Activated T-helper 9 cell treated with anti-CD3 and anti-CD28 coated beads, Interleukin-2, amount 50 U/mL, for 16 hours (primary cell): ENCODE measurements at regions not wholly inside any gene's neighbourhood (a gene's known extent, or its start where the extent isn't known, plus 50 kb on each side); places are given as distances from the start of the nearest gene placed in this dataset.

Experiments
- DNase-seq: peaks from one replicate; pipeline ENCODE4 v3.0.0-alpha.2; 2020; ENCODE audit warnings: low read depth

GRCh38 chr13:22092791-22093560 lies 422.1 kb downstream of the FGF9 start:
- no peak for DNase-seq

DNA sequence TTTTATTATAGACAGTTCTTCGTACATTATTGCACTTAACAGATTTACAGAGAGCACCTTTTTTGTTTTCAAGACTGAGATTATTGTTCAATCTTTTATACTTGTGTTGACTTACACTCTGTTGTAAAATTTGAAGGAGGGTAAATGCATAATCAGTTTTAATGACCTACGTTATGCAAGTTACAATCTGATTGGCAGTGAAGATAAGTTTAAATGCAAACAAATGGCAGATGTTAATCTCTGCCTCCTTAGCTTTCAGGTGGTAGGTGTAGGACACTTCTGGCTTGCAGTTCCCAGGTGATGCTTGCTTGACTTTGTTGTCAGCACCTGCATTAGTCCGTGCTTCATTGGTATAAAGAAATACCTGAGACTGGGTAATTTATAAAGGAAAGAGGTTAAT lies 424.9 kb downstream of the FGF9 start:
- DNase-seq: no peak

GRCh38 chr13:22099585-22099984 lies 428.7 kb downstream of the FGF9 start:
- DNase-seq: no peak

DNA sequence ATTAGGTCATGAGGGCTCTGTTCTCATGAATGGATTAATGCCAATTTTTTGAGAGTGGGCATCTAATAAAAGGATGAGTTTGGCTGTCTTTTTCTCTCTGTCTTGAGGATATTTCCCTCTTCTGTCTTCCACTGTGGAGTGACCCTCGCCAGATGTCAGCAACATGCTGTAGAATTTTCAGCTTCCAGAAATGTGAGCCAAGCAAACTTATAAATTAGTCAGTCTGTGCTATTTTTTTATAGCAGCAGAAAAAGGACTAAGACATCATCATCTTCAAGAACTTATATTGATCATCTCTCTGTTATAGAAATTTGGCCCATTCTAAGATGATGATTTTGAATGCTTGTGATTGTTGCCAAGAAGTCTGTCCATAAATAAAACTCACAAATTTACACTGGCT lies 431.4 kb downstream of the FGF9 start:
- DNase-seq: no peak

DNA sequence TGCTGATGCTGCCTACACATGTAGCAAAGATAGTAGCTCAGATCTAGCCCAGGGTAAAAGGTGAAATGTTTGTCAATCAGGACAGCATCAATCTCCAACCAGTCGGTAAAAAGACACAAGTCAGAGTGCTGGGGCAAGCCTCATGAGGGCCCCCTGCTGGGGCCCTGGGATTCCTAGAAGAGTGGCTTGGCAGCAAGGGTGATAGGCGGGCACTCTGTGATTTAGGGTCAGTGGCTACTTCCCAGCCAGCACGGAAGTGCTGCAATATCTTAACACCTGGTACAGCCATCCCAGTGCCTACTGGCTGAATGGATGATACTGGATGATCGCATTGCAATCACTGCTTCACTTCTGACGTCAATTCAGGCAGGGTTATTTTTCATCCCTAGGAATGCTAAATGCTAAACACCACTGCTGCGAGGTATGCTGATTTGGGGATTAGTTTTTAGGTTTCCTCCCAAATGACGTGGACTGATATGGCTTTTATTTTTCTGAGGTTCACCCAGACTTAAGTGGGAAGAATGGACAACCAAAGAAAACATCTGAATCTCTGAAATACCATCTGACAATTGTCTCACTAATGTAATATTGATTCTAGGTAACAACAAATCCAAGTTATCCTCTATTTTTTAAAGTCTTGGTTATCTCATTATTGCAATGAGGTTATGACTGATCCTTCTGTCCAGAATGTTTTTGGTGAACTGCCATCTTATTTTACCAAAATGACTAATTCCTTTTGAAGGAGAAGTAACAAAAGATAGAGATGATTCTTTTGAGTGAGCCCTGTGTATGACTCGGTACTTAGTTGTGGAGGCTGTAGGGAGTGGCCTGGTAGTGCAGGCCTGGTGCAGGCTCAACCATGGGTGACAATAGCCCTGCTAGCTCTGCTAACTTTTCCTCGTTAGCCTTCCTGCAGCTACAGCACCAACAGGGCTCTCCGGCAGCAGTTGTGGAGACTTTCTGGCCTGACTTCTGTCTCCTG lies 432.5 kb downstream of the FGF9 start:
- DNase-seq: no peak

- DNase-seq: no peak
These were observed 435.2 kb downstream of the FGF9 start for GRCh38 chr13:22106058-22106457.

GRCh38 chr13:22107549-22107948 lies 436.7 kb downstream of the FGF9 start:
- no peak for DNase-seq

GRCh38 chr13:22108283-22108942 lies 437.5 kb downstream of the FGF9 start:
- no peak for DNase-seq

DNA sequence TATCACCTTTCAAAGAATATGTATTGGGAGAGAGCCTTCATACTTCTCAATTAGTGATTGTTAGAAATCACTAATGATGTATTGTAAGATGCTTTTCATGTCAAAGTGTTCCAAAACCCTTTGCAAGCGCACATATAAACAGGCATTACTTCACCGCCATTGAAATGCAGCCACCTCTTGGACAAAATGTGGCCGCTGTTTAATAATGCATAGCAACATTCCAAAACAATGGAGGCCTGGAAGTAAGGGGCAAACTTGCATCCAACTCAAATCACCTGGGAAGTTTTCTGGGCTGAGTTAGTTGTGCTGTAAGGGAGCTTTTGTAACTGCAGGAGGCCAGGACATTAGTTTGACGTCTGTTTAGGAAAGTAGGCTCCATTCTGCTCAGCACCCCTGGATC lies 438.1 kb downstream of the FGF9 start:
- no peak for DNase-seq

- no peak for DNase-seq
These were observed 439.5 kb downstream of the FGF9 start for GRCh38 chr13:22110368-22110767.

DNA sequence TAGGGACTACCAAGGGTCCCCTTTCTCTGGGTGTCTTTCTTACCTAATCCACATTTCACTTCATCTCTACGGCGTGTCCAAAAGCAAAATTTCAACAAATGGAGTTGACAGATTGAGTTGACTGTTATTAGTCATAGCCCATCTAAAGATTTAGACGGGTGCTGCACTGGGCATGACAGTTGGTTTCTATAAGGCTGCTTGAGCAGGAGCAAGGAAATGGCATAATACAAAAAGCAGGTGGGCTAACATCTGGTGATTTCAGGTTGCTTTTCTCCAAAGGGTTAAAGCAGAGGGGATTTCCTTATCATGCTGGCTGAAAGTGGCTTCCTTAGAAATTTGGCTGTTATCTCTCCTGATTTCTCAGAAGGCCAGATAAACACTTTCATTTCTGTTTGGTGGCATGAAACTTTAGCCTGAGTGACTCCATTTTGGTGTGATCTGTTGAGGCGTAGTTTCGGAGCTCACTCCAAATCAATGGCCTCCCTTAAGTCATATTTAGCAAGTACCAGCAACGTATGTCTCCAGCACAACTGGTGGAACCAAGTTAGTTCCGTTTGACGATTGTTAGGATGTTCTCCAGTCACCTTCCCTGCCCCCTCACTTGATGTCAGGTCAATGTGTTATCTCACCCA lies 440.4 kb downstream of the FGF9 start:
- no peak for DNase-seq

GRCh38 chr13:22111961-22112360 lies 441.1 kb downstream of the FGF9 start:
- DNase-seq: no peak

- no peak for DNase-seq
These were observed 442.3 kb downstream of the FGF9 start for GRCh38 chr13:22112956-22113745.

GRCh38 chr13:22114630-22115311 lies 443.9 kb downstream of the FGF9 start:
- DNase-seq: no peak

GRCh38 chr13:22118158-22118557 lies 447.3 kb downstream of the FGF9 start:
- no peak for DNase-seq

DNA sequence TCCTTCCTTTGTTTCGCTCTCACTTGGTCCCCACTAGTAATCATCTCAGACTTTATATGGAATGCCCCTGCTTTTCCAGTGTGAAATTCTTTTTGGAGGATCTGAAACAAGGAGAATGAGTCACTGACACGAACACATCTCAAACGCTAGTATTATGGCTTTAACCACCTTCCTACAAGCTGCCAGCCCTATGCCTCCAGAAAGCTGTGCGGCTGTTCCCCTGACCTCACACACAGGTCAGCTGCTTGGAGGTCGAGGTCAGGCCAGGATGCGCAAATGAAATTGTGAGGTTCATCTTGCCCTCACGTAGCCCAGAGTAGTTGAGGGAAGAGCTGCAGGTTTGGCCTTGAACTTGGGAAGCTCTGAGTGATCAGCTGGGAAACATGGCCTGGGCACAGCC lies 449.8 kb downstream of the FGF9 start:
- no peak for DNase-seq

DNA sequence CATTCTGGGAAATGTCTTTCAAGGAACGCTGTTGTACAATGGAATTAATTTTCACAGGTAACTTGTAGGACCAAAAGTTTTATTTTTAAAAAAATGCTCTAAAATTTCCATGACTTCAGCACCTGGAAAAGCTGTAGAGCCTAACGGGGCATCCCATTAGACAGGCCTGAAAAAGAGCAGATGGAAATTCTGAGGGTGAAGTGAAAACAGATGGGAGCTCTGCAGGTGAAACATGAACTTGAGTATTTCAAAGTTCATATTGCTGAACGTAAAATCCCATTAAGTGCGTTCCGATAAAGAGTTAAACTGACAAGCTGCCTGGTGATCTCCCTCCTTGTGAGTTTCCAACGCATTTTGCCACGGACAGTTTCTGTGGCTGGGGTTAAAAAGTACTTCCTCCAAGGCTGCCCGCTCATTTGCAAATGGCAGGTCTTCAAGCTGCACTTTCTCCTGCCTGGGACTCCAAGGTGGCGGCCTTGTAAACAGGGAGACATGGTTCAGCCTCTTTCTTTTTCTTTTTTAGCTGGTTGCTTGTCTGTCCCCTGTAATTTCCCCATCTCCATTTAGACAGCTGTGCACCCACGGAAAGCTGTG lies 450.4 kb downstream of the FGF9 start:
- DNase-seq: no peak

GRCh38 chr13:22126433-22127021 lies 455.7 kb downstream of the FGF9 start:
- no peak for DNase-seq

GRCh38 chr13:22127277-22128164 lies 456.6 kb downstream of the FGF9 start:
- no peak for DNase-seq
